ENCODE measurements at regions not wholly inside any gene's neighbourhood (a gene's known extent, or its start where the extent isn't known, plus 50 kb on each side); places are given as distances from the start of the nearest gene placed in this dataset.

DNA sequence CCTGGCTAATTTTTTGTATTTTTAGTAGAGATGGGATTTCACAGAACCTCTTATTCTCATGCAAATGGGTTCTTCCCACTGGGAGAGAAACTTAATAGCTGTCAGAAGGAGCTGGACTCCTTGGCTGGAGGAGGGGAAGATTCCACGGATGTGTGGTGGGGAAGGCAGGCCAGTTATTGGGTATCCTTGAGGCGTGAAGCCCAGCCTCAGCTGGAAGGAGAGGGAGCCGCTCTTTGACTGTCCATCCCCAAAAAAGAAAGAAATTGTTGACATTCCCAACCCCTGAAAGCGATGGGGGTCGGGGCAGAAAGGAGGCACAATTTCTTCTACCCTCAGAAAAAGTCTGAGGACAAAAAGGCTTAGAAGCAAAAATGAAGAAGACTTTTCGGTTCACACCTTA lies 983.1 kb upstream of the PABPC4L start:
- ATAC-seq (no peak), DNase-seq (ENCODE audit: missing footprints) (no peak)
- intact Hi-C loops (cut with DNase I) = no loop called here

DNA sequence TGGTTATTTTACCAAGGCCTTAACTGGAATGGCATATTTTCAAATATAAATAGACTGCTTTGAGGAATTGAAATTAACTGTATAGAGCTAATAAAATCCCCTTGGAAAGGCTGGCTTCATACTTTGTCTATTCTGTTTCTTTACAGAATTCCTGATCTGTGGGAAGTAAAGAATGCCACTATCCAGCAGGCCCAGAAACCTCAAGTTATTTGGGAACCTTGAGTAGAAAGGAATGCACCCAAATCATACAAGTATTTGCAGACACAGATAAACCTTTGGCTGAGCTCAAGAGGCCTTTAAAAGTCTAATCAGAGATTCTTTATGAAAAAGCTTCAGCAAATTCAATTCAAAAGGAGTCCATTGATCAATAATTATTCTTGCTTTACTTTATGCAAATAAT lies 975.7 kb upstream of the PABPC4L start:
- no peak for DNase-seq (ENCODE audit: missing footprints)
- ATAC-seq = no peak
- intact Hi-C loops (cut with DNase I) = no loop called here

- ATAC-seq (no peak), DNase-seq (ENCODE audit: missing footprints) (no peak)
- intact Hi-C loops (cut with DNase I) = no loop called here
These were observed 965.1 kb upstream of the PABPC4L start for GRCh38 chr4:135166661-135167060.

DNA sequence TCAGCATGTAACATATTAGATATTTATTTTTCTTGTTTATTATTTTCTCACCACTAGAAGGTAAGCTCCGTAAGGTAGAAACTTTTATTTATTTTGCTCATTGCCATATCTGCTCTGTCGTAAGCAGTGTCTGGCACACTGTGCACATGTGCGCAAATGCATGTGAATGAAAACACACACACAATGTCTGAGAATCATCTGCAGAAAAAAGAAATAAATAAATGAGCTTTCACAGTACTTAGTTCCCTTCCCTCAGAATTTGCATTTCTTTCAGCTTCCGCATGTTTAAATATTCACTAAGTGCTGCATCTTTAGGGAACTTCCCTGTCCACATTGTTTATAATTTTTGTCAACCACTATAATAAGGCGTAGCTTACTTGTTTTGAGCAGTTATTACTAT lies 963.0 kb upstream of the PABPC4L start:
- intact Hi-C loops (cut with DNase I) = no loop called here
- DNase-seq (ENCODE audit: missing footprints) = no peak
- no peak for ATAC-seq

GRCh38 chr4:135144498-135144897 lies 942.9 kb upstream of the PABPC4L start:
- DNase-seq (ENCODE audit: missing footprints) = no peak
- intact Hi-C loops (cut with DNase I) = no loop called here
- ATAC-seq = no peak

- no peak for ATAC-seq
- DNase-seq (ENCODE audit: missing footprints) = no peak
- intact Hi-C loops (cut with DNase I) = no loop called here
These were observed 922.6 kb upstream of the PABPC4L start for GRCh38 chr4:135124196-135124595.

GRCh38 chr4:135123632-135124031 lies 922.0 kb upstream of the PABPC4L start:
- intact Hi-C loops (cut with DNase I) = no loop called here
- no peak for DNase-seq (ENCODE audit: missing footprints)
- ATAC-seq = no peak

GRCh38 chr4:135122457-135122856 lies 920.9 kb upstream of the PABPC4L start:
- intact Hi-C loops (cut with DNase I) = no loop called here
- ATAC-seq = no peak
- DNase-seq (ENCODE audit: missing footprints) = no peak

DNA sequence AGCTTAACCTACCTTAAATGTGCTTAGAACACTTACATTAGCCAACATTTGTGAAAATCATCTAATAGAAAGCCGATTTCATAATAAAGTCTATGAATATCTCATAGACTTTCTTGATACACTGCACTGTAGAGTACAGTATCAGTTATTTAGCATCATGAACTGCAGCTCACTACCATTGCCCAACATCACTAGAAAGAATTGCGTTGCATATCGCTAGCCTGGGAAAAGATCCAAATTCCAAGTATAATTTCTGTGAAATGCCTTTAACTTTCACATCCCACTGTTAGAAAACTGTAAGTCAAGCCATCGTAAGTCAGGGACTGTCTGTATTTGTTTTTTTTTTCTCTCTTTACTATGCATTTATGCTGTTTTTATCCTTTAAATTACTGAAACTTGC lies 918.6 kb upstream of the PABPC4L start:
- ATAC-seq = no peak
- no peak for DNase-seq (ENCODE audit: missing footprints)
- intact Hi-C loops (cut with DNase I) = no loop called here

DNA sequence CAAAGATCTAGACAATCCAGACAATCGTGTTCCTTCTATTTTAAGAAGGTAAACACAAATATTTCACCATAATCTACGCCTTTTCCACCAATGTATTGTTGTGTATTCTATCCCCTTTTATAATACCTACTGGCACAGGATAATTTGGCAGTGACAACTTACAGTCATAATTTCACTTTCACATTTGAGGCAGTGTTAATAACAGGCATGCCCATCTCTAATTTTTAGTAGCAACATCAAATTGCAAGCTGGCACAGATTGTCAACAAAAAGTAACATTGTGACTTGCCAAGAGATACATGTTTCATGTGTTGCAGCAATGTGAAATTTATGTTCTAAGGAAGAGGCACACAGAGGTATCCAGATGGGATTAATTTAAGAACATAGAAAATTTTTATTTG lies 912.5 kb upstream of the PABPC4L start:
- ATAC-seq (no peak), DNase-seq (ENCODE audit: missing footprints) (no peak)
- intact Hi-C loops (cut with DNase I) = no loop called here

DNA sequence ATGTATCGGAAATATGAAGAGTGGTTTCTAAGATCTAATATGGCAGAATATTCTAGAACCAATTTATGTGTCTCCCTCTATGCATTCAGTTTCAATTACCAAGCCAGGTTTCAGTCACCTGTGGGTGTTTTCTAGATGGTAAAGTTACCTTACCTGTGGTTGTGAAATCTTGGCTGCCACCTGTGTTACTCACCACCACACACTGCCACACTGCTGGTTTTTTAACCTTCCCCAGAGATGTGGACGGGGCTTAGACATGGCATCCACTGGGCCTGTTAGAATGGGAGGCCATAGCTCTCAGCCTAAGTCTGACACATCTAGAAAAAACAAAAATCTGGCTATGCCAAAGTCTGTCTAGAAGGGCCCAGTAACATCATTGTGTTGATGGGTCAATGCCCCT lies 896.5 kb upstream of the PABPC4L start:
- ATAC-seq (no peak), DNase-seq (ENCODE audit: missing footprints) (no peak)
- intact Hi-C loops (cut with DNase I) = no loop called here

GRCh38 chr4:135073389-135073788 lies 871.8 kb upstream of the PABPC4L start:
- DNase-seq (ENCODE audit: missing footprints) (no peak), ATAC-seq (no peak)
- intact Hi-C loops (cut with DNase I) = no loop called here

DNA sequence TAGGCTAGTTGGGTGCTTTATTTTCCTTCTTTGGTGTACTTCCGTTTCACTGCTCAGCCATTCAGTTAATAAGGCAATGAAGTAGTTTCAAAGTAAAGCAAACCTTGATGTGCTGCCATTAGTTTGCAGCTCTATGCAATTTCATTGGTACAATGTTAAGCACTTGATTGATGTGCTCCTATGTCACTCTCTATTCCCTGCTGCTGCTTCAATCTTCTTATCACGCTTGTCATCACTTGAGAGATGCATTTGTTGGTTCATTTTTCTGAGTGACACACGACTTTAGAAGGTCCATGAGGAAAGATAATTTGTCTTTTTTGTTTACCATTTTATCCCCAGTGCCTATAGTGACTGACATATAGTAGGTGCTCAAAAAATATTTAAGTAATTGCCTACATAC lies 871.0 kb upstream of the PABPC4L start:
- no peak for ATAC-seq
- intact Hi-C loops (cut with DNase I) = no loop called here

DNA sequence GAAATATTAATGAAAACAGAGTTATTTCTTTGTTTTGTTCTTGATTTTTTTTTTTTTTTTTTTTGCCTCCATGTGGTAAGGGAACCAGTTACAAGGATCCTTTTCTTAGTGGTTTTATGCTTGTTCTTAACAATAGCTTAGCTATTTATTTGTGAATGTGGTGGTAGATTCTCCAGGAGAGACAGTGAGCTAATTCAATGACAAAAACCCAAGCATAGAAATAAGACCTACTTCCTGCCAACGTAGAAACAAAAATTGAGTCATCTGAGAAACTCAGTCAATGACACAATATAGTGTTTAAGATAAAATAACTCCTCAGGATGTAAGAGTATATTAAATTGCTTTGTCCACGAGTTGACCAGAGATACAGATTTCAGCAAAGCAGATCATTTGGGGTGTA lies 863.8 kb upstream of the PABPC4L start:
- intact Hi-C loops (cut with DNase I) = no loop called here
- DNase-seq (ENCODE audit: missing footprints) (no peak), ATAC-seq (no peak)

More for the DNA sequence above, 871.0 kb upstream of the PABPC4L start:
- DNase-seq (ENCODE audit: missing footprints) = no peak

DNA sequence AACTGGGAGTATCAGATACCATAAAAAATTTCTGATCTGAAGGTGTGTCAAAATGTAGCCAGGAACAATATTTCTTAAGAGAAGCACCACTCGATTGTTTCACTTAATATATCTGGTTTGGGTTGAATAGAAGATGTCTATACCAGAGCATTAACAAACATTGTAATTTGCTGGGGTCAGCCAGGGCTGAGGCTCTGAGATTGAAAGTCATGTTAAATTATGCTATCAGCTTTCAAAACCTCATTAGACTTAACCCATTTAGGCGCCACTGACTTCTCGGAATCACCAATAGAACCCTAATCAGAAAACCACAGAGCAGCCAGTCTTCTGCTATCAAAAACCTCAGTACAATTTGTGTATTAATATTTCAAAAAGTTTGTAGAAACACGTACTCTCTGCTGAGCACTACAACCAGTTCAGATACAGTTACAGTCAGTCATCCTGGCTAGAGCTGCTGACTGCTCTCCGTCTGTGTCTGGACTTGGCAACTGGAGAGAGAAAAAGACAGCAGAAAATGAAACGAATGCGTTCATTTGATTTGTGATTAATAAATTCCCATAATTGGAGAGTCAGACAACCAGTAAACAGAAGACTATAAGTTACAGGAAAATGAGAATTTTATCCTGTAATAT lies 848.6 kb upstream of the PABPC4L start:
- intact Hi-C loops (cut with DNase I) = no loop called here
- no peak for ATAC-seq
- DNase-seq (ENCODE audit: missing footprints) = no peak

- DNase-seq (ENCODE audit: missing footprints) (no peak), ATAC-seq (no peak)
- intact Hi-C loops (cut with DNase I) = no loop called here
These were observed 831.1 kb upstream of the PABPC4L start for GRCh38 chr4:135032670-135033069.

- DNase-seq (ENCODE audit: missing footprints) = no peak
- intact Hi-C loops (cut with DNase I) = no loop called here
- ATAC-seq = no peak
These were observed 814.2 kb upstream of the PABPC4L start for GRCh38 chr4:135015771-135016170.

DNA sequence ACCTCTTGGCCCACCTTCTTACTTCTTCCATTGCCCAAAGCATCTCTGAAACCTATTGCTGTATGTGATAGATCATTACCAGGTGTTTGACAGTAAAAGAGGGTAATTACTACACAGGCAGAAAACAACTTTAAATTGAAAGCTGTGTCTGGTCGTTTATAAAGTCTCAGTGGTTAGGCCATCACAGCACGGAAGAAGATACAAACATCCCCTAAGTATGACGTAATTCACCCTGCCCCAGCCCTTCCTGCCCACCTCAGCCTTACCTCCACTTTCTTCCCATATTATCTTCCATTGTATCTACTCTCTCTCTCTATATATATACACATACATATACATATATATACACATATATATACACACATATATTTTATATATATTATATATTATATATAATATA lies 805.8 kb upstream of the PABPC4L start:
- intact Hi-C loops (cut with DNase I) = no loop called here
- no peak for DNase-seq (ENCODE audit: missing footprints)
- ATAC-seq = no peak

DNA sequence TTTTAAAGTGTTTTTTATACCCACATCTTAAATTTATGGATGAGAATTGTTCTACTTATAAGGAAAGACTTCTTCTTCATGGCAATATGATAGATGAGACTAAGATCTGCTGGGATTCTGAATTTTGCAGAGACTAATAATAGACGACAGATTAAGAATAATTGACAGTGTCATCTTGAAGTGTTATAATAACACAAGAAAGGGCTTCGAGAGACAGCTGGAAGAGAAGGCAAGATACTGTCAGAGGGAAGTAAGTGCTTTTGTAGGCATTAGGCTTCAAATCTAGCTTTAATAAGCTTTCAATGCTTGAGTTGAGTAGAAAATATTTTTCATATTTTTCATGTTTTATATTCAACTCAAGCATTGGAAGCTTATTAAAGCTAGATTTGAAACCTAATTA lies 797.6 kb upstream of the PABPC4L start:
- ATAC-seq (no peak), DNase-seq (ENCODE audit: missing footprints) (no peak)
- intact Hi-C loops (cut with DNase I) = no loop called here

- ATAC-seq (no peak), DNase-seq (ENCODE audit: missing footprints) (no peak)
- intact Hi-C loops (cut with DNase I) = no loop called here
These were observed 760.4 kb upstream of the PABPC4L start for GRCh38 chr4:134961963-134962362.

DNA sequence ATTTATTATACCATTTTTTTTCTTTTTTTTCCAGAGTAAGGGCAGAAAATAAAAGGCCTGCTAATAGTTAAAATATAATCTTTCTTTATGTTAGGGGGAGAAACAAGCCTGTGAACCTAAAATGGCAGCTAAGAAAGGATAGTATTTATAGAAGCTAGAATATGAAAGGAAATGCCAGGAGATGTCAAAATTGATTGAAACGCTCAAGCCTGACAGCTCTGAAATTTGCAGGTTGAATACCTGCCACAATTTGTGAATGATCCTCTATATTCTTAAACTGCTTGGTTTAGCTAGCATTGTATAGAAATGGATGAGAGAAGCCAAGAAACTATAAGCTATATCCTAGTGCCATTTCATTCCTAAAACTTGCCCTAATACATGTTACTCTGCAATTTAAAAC lies 757.3 kb upstream of the PABPC4L start:
- DNase-seq (ENCODE audit: missing footprints) (no peak), ATAC-seq (no peak)
- intact Hi-C loops (cut with DNase I) = no loop called here

GRCh38 chr4:134955059-134955458 lies 753.5 kb upstream of the PABPC4L start:
- intact Hi-C loops (cut with DNase I) = no loop called here
- no peak for ATAC-seq
- DNase-seq (ENCODE audit: missing footprints) = no peak

Data from Right ventricle myocardium inferior (tissue), 1 donor.